ENCODE measurements at regions not wholly inside any gene's neighbourhood (a gene's known extent, or its start where the extent isn't known, plus 50 kb on each side); places are given as distances from the start of the nearest gene placed in this dataset.

DNA sequence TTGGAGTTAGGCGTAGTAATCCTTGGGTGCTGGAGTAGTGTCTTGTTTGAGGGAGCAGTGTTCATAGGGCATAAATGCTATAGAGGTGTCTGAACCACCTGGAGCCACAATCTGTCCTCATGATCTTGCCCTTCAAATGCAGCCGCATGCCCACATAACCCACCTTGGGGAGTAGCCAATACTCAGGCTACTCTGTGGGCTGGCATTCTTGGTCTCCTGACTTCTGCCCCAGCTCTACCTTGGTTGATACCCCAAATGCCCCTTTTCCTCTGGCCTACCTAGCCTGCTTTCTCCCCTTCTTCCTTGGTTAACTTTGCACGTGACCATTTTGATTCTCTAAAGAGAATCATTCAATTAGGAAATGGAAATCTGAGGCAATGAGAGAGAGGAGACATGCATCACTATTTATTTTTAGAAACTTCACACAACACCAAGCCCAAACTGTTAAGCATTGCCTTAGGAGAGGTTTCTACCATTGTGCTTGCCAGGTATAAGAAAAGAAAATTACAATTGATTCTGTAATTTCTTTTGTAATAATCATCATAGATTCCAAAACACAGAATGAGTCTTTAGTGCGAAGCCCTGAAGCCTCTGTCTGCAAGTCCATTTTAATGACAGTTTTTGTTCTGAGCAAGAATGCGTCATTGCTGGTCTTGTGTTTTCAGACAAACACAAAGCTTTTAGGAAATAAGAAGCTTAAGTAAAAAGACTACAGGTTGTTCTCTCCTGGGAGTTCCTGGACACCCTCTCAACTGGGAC lies 135.2 kb downstream of the C9orf152 start:
- H3K27me3 ChIP-seq (replicated peaks in 1 of 2; ENCODE audit: control insufficient read depth in 2 of 2, insufficient read depth in 2 of 2, low read length in 1 of 2): no peaks in the 10 kb centered on the region
- H3K9ac ChIP-seq (ENCODE audit: control insufficient read depth, insufficient read depth, low read length): no peak overlapping the region
- intact Hi-C loops (cut with micrococcal nuclease; ENCODE audit: unreplicated experiment) (no loop called here), in situ Hi-C loops (cut with MboI) (no loop called here)
- POLR2A ChIA-PET: interaction anchor here (1.0 to 1.4 kb wide), 3 partner anchors 18 to 88 kb away, joined by 3 to 4 read pairs (median 4); no protein-coding TSS in a partner anchor
- H4K20me1 ChIP-seq (ENCODE audit: control insufficient read depth, insufficient read depth): no peaks in the 10 kb centered on the region; the same call in none of the 2 replicates
- TF ChIP-seq ZNF24 (IDR thresholded peaks at IDR 0.05): no peak
- no peak for TF ChIP-seq SIX5 (IDR thresholded peaks at IDR 0.05; ENCODE audit: low read depth, low read length, severe bottlenecking)
- TF ChIP-seq LARP7 (IDR thresholded peaks at IDR 0.05): no peak
- TF ChIP-seq MTA3 (IDR thresholded peaks at IDR 0.05; ENCODE audit: borderline replicate concordance, low read length): no peak
- TF ChIP-seq, protein P1, sequence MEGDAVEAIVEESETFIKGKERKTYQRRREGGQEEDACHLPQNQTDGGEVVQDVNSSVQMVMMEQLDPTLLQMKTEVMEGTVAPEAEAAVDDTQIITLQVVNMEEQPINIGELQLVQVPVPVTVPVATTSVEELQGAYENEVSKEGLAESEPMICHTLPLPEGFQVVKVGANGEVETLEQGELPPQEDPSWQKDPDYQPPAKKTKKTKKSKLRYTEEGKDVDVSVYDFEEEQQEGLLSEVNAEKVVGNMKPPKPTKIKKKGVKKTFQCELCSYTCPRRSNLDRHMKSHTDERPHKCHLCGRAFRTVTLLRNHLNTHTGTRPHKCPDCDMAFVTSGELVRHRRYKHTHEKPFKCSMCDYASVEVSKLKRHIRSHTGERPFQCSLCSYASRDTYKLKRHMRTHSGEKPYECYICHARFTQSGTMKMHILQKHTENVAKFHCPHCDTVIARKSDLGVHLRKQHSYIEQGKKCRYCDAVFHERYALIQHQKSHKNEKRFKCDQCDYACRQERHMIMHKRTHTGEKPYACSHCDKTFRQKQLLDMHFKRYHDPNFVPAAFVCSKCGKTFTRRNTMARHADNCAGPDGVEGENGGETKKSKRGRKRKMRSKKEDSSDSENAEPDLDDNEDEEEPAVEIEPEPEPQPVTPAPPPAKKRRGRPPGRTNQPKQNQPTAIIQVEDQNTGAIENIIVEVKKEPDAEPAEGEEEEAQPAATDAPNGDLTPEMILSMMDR (IDR thresholded peaks at IDR 0.05 in 2 of 3, conservative IDR thresholded peaks at IDR 0.05 in 1 of 3; ENCODE audit: control insufficient read depth in 2 of 3, extremely low read depth in 1 of 3, insufficient read depth in 1 of 3, low read depth in 3 of 3, low read length in 3 of 3): no peak
- TF ChIP-seq CBFB (IDR thresholded peaks at IDR 0.05; ENCODE audit: low read depth): no peak
- TF ChIP-seq GABPA (IDR thresholded peaks at IDR 0.05; ENCODE audit: low read depth): no peak
- TF ChIP-seq, protein P2, sequence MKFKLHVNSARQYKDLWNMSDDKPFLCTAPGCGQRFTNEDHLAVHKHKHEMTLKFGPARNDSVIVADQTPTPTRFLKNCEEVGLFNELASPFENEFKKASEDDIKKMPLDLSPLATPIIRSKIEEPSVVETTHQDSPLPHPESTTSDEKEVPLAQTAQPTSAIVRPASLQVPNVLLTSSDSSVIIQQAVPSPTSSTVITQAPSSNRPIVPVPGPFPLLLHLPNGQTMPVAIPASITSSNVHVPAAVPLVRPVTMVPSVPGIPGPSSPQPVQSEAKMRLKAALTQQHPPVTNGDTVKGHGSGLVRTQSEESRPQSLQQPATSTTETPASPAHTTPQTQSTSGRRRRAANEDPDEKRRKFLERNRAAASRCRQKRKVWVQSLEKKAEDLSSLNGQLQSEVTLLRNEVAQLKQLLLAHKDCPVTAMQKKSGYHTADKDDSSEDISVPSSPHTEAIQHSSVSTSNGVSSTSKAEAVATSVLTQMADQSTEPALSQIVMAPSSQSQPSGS (IDR thresholded peaks at IDR 0.05; ENCODE audit: low read length): no peak
- TF ChIP-seq PAX8 (IDR thresholded peaks at IDR 0.05): no peak
- no peak; the same call in 1 of the 3 replicates for ATAC-seq
- SMC1A ChIA-PET (ENCODE audit: uncharacterized antibody, unreplicated experiment): interaction anchor here (1.0 to 28.0 kb wide), 11 partner anchors 11 to 164 kb away, joined by 3 to 636 read pairs (median 3); no protein-coding TSS in a partner anchor
- no peak overlapping the region for H2AFZ ChIP-seq (ENCODE audit: control insufficient read depth, low read depth, low read length)
- CTCF ChIA-PET: interaction anchor here (0.8 to 1.3 kb wide), 6 partner anchors 14 to 551 kb away, joined by 3 to 6 read pairs (median 4); no protein-coding TSS in a partner anchor
- WGBS (ENCODE audit: insufficient coverage, insufficient replicate concordance, low lambda C conversion rate, missing lambda C conversion rate): 79% methylated on average over 5 of the region's 5 CpGs
- FAIRE-seq: no peak
- DNase-seq (ENCODE audit: low read depth, low spot score): no peak
- H3K9me3 ChIP-seq (replicated peaks; ENCODE audit: control insufficient read depth, insufficient read depth, low read length): no peaks in the 10 kb centered on the region
- no peak overlapping the region for H3K4me3 ChIP-seq
- RAD21 ChIA-PET (ENCODE audit: unreplicated experiment): interaction anchor here (0.7 to 1.2 kb wide), 5 partner anchors 20 to 76 kb away, joined by 3 to 4 read pairs (median 3); no protein-coding TSS in a partner anchor
- H3K4me1 ChIP-seq (ENCODE audit: control insufficient read depth, insufficient read depth, low read length): peaks cover 11% of the 10 kb centered on the region
- no peak overlapping the region for H3K4me2 ChIP-seq (ENCODE audit: control insufficient read depth, insufficient read depth)
- peaks cover 82% of the 10 kb centered on the region for H3K79me2 ChIP-seq (ENCODE audit: control insufficient read depth, insufficient read depth, low read length)
- peak overlapping the region; percentile 2; the same call in 1 of the 2 replicates for H3K27ac ChIP-seq (ENCODE audit: control insufficient read depth, insufficient read depth)
- H3K36me3 ChIP-seq (ENCODE audit: control insufficient read depth in 2 of 2, insufficient read depth in 2 of 2, low read length in 1 of 2): peaks cover 9 to 15% of the 10 kb centered on the region in 2 experiments
- BruUV-seq (replicated peaks): TSS peak; percentile 4
